Mammary epithelial cell (primary cell): ENCODE measurements at regions not wholly inside any gene's neighbourhood (a gene's known extent, or its start where the extent isn't known, plus 50 kb on each side); places are given as distances from the start of the nearest gene placed in this dataset.

Experiments used
- EZH2 ChIP-seq: IDR thresholded peaks from 2 replicates; pipeline ENCODE4 v1.6.1; 2012; ENCODE audit warnings: low read length, inconsistent platforms, borderline replicate concordance
- TF ChIP-seq, protein P1 (sequence below), 2 donors: IDR thresholded peaks in 1 of 2; conservative IDR thresholded peaks in 1 of 2; 2 replicates each; pipeline ENCODE4 v1.5.1; 2011 to 2012; ENCODE audit warnings: inconsistent platforms in 2 of 2, low read length in 2 of 2, mild to moderate bottlenecking in 2 of 2, control low read depth in 1 of 2, low read depth in 1 of 2; ENCODE audit not compliant: insufficient read depth in 1 of 2; ENCODE audit errors: extremely low read depth in 1 of 2

DNA sequence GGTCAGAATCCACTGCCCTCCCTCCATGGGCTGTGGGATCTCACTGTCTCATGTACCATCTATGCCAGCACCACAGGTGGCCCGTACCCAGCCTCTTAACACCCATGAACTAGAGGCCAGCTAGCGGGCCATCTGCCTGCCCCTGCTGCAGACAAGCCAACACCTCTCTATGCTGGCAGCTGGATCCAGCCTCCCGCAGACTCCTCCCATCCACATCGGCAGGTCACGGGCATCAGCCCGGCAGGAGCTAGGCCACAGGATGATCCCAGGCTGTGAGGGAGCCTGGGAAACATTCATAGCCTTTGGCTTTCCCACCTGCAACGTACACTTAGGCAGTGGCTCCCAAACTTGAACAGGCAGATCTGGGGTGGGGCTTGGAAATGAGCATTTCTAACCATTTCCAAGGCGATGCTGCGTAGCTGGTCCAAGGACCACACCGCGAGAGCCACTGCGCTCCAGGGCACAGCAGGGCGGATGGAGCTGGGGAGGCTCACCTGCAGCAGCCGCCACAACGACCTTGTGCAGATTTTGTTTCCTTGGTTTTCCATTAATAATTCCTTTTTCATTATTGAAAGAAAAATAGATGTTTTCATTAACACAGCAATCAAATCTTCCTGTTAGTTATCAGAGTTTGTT is 114.7 kb downstream of the KCNF1 start:
- TF ChIP-seq, protein P1, sequence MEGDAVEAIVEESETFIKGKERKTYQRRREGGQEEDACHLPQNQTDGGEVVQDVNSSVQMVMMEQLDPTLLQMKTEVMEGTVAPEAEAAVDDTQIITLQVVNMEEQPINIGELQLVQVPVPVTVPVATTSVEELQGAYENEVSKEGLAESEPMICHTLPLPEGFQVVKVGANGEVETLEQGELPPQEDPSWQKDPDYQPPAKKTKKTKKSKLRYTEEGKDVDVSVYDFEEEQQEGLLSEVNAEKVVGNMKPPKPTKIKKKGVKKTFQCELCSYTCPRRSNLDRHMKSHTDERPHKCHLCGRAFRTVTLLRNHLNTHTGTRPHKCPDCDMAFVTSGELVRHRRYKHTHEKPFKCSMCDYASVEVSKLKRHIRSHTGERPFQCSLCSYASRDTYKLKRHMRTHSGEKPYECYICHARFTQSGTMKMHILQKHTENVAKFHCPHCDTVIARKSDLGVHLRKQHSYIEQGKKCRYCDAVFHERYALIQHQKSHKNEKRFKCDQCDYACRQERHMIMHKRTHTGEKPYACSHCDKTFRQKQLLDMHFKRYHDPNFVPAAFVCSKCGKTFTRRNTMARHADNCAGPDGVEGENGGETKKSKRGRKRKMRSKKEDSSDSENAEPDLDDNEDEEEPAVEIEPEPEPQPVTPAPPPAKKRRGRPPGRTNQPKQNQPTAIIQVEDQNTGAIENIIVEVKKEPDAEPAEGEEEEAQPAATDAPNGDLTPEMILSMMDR (conservative IDR thresholded peaks at IDR 0.05 in 1 of 2, IDR thresholded peaks at IDR 0.05 in 1 of 2; ENCODE audit: extremely low read depth in 1 of 2, insufficient read depth in 1 of 2, low read depth in 1 of 2, low read length in 2 of 2) = no peak
- no peak for TF ChIP-seq EZH2
